ENCODE measurements at regions not wholly inside any gene's neighbourhood (a gene's known extent, or its start where the extent isn't known, plus 50 kb on each side); places are given as distances from the start of the nearest gene placed in this dataset.

DNA sequence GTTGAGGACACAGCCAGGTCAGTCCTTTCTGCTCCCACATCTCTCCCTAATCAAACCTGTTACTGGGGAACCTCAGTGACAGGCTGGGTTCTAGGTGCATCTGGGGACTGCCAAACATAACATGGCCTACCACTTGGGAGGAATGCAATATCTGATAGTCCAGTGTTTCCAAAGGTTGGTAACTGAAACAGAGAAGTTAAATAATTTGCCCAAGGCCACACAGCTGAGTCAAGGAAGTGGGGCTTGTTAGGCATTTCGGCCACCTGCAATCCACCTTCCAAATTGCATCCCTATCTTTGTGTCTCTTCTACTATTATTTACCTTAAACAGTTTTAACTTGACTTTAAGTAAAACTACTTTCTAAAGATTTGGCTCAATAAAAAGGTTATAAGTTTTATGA is 731.3 kb downstream of the UQCRFS1 start:
- no peak for DNase-seq
- POLR2A ChIA-PET = interaction anchor here (0.9 kb wide), 1 partner anchor 255 kb away, joined by 3 read pairs; no protein-coding TSS in a partner anchor
- H3K36me3 ChIP-seq (ENCODE audit: control insufficient read depth in 4 of 4, insufficient read depth in 4 of 4, low read length in 3 of 4) = no peaks in the 10 kb centered on the region
- no peak overlapping the region for H3K27ac ChIP-seq (ENCODE audit: insufficient read depth in 1 of 2, low read depth in 1 of 2, low read length in 2 of 2, poor library complexity in 1 of 2, severe bottlenecking in 2 of 2)
- H3K4me1 ChIP-seq (ENCODE audit: control extremely low read depth in 1 of 4, control insufficient read depth in 4 of 4, insufficient read depth in 4 of 4, low read length in 3 of 4) = peaks cover 4 to 31% (median 23%) of the 10 kb centered on the region in 4 experiments
- peaks cover 0 to 3% (median 0%) of the 10 kb centered on the region in 5 experiments for H3K9me3 ChIP-seq (ENCODE audit: control extremely low read depth in 1 of 5, control insufficient read depth in 4 of 5, insufficient read depth in 2 of 5, low read depth in 1 of 5, low read length in 4 of 5)
- CTCF ChIA-PET = interaction anchor here (1.0 kb wide), 1 partner anchor 152 kb away, joined by 3 read pairs; no protein-coding TSS in a partner anchor
- no peaks in the 10 kb centered on the region for H3K27me3 ChIP-seq (replicated peaks in 2 of 5; ENCODE audit: control insufficient read depth in 4 of 5, insufficient read depth in 5 of 5, low read length in 4 of 5)
- no CpG with 5 or more reads among the region's 1 CpG for WGBS (ENCODE audit: insufficient coverage)
- H3K4me3 ChIP-seq (ENCODE audit: control insufficient read depth in 1 of 7, extremely low read depth in 1 of 7, insufficient read depth in 4 of 7, low read depth in 2 of 7, low read length in 6 of 7) = no peak overlapping the region

DNA sequence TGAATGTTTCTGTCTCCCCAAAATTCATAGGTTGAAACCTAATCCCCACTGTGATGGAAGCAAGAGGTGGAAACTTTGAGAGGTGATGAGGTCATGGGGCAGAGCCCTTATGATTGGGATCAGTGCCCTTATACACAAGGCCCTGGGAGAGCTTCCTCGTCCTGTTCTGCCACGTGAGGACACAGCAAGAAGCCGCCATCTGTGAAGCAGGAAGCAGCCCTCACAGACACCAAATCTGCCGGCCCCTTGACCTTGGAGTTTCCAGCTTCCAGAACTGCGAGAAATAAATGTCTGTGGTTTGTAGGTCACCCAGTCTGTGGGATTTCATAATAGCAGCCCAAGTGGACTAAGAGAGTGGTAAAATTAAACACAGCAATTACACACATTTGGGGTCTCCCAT is 737.4 kb downstream of the UQCRFS1 start:
- POLR2A ChIA-PET = no interaction called here
- no peak overlapping the region for H3K27ac ChIP-seq (ENCODE audit: insufficient read depth in 1 of 2, low read depth in 1 of 2, low read length in 2 of 2, poor library complexity in 1 of 2, severe bottlenecking in 2 of 2)
- 97% methylated on average over 3 of the region's 5 CpGs for WGBS (ENCODE audit: insufficient coverage)

DNA sequence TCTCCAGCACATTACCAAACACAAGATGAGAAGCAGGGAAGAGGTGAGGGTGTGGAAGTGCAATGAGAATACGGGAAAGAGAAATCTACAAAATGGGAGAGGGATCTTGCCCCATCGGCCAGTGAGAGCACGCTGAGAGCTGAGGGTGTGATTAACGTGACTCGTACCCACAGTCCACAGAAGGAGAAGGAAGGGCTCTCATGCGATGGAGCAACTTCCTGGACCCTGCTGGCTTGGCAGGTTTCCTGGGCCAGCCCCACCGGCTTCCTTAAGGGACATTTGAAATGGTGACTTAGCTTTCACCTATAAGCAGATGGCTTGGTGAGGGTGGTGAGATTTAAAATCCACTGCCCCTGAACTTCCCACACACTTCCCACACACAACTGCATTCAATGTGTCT is 740.1 kb downstream of the UQCRFS1 start:
- Histone ChIP-seq H3K27me3 (replicated peaks in 2 of 5; ENCODE audit: control insufficient read depth in 4 of 5, insufficient read depth in 5 of 5, low read length in 4 of 5) (no peaks in the 10 kb centered on the region), H3K4me1 (ENCODE audit: control extremely low read depth in 1 of 4, control insufficient read depth in 4 of 4, insufficient read depth in 4 of 4, low read length in 3 of 4) (peaks cover 0 to 75% (median 36%) of the 10 kb centered on the region in 4 experiments), H3K4me3 (ENCODE audit: control insufficient read depth in 1 of 7, extremely low read depth in 1 of 7, insufficient read depth in 4 of 7, low read depth in 2 of 7, low read length in 6 of 7) (peak overlapping the region in 1 of 7 experiments; percentile 13), H3K27ac (ENCODE audit: insufficient read depth in 1 of 2, low read depth in 1 of 2, low read length in 2 of 2, poor library complexity in 1 of 2, severe bottlenecking in 2 of 2) (no peak overlapping the region), H3K9me3 (ENCODE audit: control extremely low read depth in 1 of 5, control insufficient read depth in 4 of 5, insufficient read depth in 2 of 5, low read depth in 1 of 5, low read length in 4 of 5) (no peaks in the 10 kb centered on the region), H3K36me3 (ENCODE audit: control insufficient read depth in 4 of 4, insufficient read depth in 4 of 4, low read length in 3 of 4) (no peaks in the 10 kb centered on the region)
- CTCF ChIA-PET = interaction anchor here (0.9 to 1.4 kb wide), 5 partner anchors 10 to 160 kb away, joined by 3 read pairs; no protein-coding TSS in a partner anchor
- DNase-seq = peak in 2 of 3 donors; percentile 33 to 46
- POLR2A ChIA-PET = interaction anchor here (1.2 kb wide), 1 partner anchor 161 kb away, joined by 3 read pairs; no protein-coding TSS in a partner anchor
- 27% methylated on average over 5 of the region's 7 CpGs for WGBS (ENCODE audit: insufficient coverage)

More for the DNA sequence above, 737.4 kb downstream of the UQCRFS1 start:
- CTCF ChIA-PET = no interaction called here
- Histone ChIP-seq H3K4me1 (ENCODE audit: control extremely low read depth in 1 of 4, control insufficient read depth in 4 of 4, insufficient read depth in 4 of 4, low read length in 3 of 4) (peaks cover 0 to 49% (median 13%) of the 10 kb centered on the region in 4 experiments), H3K9me3 (ENCODE audit: control extremely low read depth in 1 of 5, control insufficient read depth in 4 of 5, insufficient read depth in 2 of 5, low read depth in 1 of 5, low read length in 4 of 5) (peaks cover 0 to 3% (median 0%) of the 10 kb centered on the region in 5 experiments), H3K36me3 (ENCODE audit: control insufficient read depth in 4 of 4, insufficient read depth in 4 of 4, low read length in 3 of 4) (no peaks in the 10 kb centered on the region), H3K27me3 (replicated peaks in 2 of 5; ENCODE audit: control insufficient read depth in 4 of 5, insufficient read depth in 5 of 5, low read length in 4 of 5) (no peaks in the 10 kb centered on the region), H3K4me3 (ENCODE audit: control insufficient read depth in 1 of 7, extremely low read depth in 1 of 7, insufficient read depth in 4 of 7, low read depth in 2 of 7, low read length in 6 of 7) (no peak overlapping the region)
- no peak for DNase-seq

DNA sequence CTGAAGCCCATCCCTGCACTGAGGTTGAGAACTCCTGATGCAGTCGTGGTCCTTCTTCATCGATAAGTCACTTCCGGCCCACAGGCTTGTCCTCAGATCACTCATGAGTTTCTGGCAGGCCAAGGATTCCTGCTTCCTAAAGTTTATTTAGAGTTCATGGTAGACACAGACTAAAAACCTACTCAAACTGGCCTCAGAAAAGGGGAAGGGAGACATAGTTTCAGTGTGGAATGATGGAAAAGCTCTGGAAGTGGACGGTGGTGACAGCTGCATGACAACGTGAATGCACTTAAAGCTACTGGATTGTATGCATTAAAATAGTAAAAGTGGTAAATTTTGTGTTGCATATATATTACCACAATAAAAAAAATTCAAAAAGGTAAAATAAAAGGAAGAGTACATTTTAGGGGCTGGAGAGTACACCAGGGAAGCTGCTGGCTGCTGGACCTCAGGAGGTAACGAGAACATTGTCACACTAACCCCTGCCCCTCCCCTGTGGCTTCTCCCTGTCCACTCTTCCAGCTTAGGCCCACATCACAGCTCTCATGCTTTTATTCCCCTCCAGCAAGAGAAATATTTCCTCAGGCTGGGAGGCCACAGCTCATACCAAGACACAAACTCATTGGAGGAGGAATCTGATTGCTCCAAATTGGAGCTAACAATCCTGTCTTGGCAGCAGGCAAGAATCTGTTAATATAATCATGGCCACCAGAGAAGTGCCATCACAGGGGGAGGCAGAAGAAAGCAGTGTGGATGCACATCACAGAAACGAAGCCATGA is 741.0 kb downstream of the UQCRFS1 start:
- ChIA-PET CTCF (interaction anchor here (0.9 to 1.4 kb wide), 3 partner anchors 9 to 76 kb away, joined by 3 read pairs; no protein-coding TSS in a partner anchor), POLR2A (interaction anchor here (1.2 kb wide), 1 partner anchor 162 kb away, joined by 3 read pairs; no protein-coding TSS in a partner anchor)
- 100% methylated on average over 3 of the region's 7 CpGs for WGBS (ENCODE audit: insufficient coverage)
- H3K9me3 ChIP-seq (ENCODE audit: control extremely low read depth in 1 of 5, control insufficient read depth in 4 of 5, insufficient read depth in 2 of 5, low read depth in 1 of 5, low read length in 4 of 5) = no peaks in the 10 kb centered on the region
- no peak overlapping the region for H3K27ac ChIP-seq (ENCODE audit: insufficient read depth in 1 of 2, low read depth in 1 of 2, low read length in 2 of 2, poor library complexity in 1 of 2, severe bottlenecking in 2 of 2)
- peaks cover 0 to 76% (median 36%) of the 10 kb centered on the region in 4 experiments for H3K4me1 ChIP-seq (ENCODE audit: control extremely low read depth in 1 of 4, control insufficient read depth in 4 of 4, insufficient read depth in 4 of 4, low read length in 3 of 4)
- DNase-seq = no peak
- H3K36me3 ChIP-seq (ENCODE audit: control insufficient read depth in 4 of 4, insufficient read depth in 4 of 4, low read length in 3 of 4) = no peaks in the 10 kb centered on the region
- H3K27me3 ChIP-seq (replicated peaks in 2 of 5; ENCODE audit: control insufficient read depth in 4 of 5, insufficient read depth in 5 of 5, low read length in 4 of 5) = no peaks in the 10 kb centered on the region
- no peak overlapping the region for H3K4me3 ChIP-seq (ENCODE audit: control insufficient read depth in 1 of 7, extremely low read depth in 1 of 7, insufficient read depth in 4 of 7, low read depth in 2 of 7, low read length in 6 of 7)

DNA sequence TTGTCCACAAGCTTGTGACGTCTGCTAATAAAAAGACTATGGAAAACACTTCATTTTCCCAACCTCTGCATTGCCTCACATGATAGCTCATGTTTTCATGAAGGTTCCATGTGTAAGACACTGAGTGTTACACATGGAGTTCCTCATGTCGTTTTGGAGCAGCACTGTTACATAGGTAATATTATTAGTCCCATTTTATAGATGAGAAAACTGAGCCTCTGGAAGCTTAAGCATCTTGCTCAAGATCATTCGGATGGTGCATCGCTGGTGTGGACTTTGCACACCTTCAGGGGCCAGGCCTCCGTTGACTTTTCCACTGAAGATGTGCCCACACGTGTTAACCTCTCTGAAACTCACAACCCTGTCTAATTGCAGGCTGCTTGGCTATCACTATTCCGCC is 743.4 kb downstream of the UQCRFS1 start:
- Histone ChIP-seq H3K4me3 (ENCODE audit: control insufficient read depth in 1 of 7, extremely low read depth in 1 of 7, insufficient read depth in 4 of 7, low read depth in 2 of 7, low read length in 6 of 7) (peak overlapping the region in 3 of 7 experiments; percentile 3 to 36 (median 20)), H3K27ac (ENCODE audit: insufficient read depth in 1 of 2, low read depth in 1 of 2, low read length in 2 of 2, poor library complexity in 1 of 2, severe bottlenecking in 2 of 2) (peak overlapping the region in 1 of 2 experiments; percentile 47), H3K27me3 (replicated peaks in 2 of 5; ENCODE audit: control insufficient read depth in 4 of 5, insufficient read depth in 5 of 5, low read length in 4 of 5) (no peaks in the 10 kb centered on the region), H3K4me1 (ENCODE audit: control extremely low read depth in 1 of 4, control insufficient read depth in 4 of 4, insufficient read depth in 4 of 4, low read length in 3 of 4) (peaks cover 0 to 78% (median 38%) of the 10 kb centered on the region in 4 experiments), H3K36me3 (ENCODE audit: control insufficient read depth in 4 of 4, insufficient read depth in 4 of 4, low read length in 3 of 4) (no peaks in the 10 kb centered on the region), H3K9me3 (ENCODE audit: control extremely low read depth in 1 of 5, control insufficient read depth in 4 of 5, insufficient read depth in 2 of 5, low read depth in 1 of 5, low read length in 4 of 5) (no peaks in the 10 kb centered on the region)
- DNase-seq = no peak
- WGBS (ENCODE audit: insufficient coverage) = 76% methylated on average over 7 of the region's 7 CpGs
- ChIA-PET CTCF (interaction anchor here (1.1 to 2.4 kb wide), 9 partner anchors 9 to 409 kb away, joined by 3 to 11 read pairs (median 4); no protein-coding TSS in a partner anchor), POLR2A (no interaction called here)

DNA sequence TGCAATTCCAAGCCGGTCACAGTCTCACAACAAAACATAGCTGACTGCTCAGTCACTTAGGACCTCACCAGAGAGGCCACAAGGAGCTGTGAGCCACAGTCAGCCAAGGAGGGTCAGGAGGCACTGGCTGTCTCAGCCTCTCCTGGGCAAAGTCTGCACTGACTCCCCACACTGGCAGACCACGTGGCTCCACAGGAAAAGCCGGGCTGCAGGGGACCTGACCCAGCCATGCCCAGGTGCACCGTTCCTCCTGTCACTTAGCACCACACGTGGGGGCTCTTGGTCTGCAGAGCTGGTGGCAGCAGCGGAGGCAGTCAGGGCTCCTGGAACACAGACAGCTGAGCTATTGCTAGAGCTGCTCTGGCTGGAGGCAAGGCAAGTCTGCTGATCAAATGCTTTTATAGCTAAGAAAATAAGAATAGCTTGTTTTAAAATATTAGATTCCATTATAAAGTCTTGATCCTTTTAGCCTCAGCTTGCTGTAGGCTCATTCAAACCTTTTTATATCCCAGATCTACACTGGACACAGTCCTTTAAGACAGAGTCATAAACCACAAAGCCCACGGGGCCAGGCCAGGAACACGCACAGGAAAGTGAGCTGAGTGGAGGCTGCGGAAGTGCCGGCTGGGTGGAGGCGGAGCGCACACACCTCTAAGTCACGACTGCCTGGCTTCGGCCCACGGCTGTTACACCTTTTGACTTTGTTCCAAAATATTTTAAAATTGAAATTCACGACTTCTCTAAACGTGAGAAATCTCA is 744.1 kb downstream of the UQCRFS1 start:
- Histone ChIP-seq H3K4me3 (ENCODE audit: control insufficient read depth in 1 of 7, extremely low read depth in 1 of 7, insufficient read depth in 4 of 7, low read depth in 2 of 7, low read length in 6 of 7) (peak overlapping the region in 3 of 7 experiments; percentile 3 to 56 (median 36)), H3K9me3 (ENCODE audit: control extremely low read depth in 1 of 5, control insufficient read depth in 4 of 5, insufficient read depth in 2 of 5, low read depth in 1 of 5, low read length in 4 of 5) (no peaks in the 10 kb centered on the region), H3K4me1 (ENCODE audit: control extremely low read depth in 1 of 4, control insufficient read depth in 4 of 4, insufficient read depth in 4 of 4, low read length in 3 of 4) (peaks cover 0 to 74% (median 38%) of the 10 kb centered on the region in 4 experiments), H3K36me3 (ENCODE audit: control insufficient read depth in 4 of 4, insufficient read depth in 4 of 4, low read length in 3 of 4) (no peaks in the 10 kb centered on the region), H3K27ac (ENCODE audit: insufficient read depth in 1 of 2, low read depth in 1 of 2, low read length in 2 of 2, poor library complexity in 1 of 2, severe bottlenecking in 2 of 2) (peak overlapping the region in 1 of 2 experiments; percentile 47), H3K27me3 (replicated peaks in 2 of 5; ENCODE audit: control insufficient read depth in 4 of 5, insufficient read depth in 5 of 5, low read length in 4 of 5) (no peaks in the 10 kb centered on the region)
- WGBS (ENCODE audit: insufficient coverage) = under 1% methylated on average over 17 of the region's 17 CpGs
- peak; percentile 62 to 79 (median 74) for DNase-seq
- ChIA-PET POLR2A (no interaction called here), CTCF (interaction anchor here (1.0 to 2.4 kb wide), 10 partner anchors 9 to 410 kb away, joined by 3 to 11 read pairs (median 4); no protein-coding TSS in a partner anchor)

All from common myeloid progenitor, CD34-positive (primary cell).